NCI-H2081 treated with DMSO at 0.1 percent for 48 hours (cell line): ENCODE measurements at regions not wholly inside any gene's neighbourhood (a gene's known extent, or its start where the extent isn't known, plus 50 kb on each side); places are given as distances from the start of the nearest gene placed in this dataset.

Experiments used
- DNase-seq: peaks from one replicate; lab custom pipeline; 2025; lab: John Stamatoyannopoulos, UW

- DNase-seq, result no peak
These were observed 424.0 kb downstream of the CDH2 start for GRCh38 chr18:27752944-27753343.

- no peak for DNase-seq
These were observed 426.0 kb downstream of the CDH2 start for GRCh38 chr18:27750923-27751322.

GRCh38 chr18:27750014-27750413 is 426.9 kb downstream of the CDH2 start:
- no peak for DNase-seq

- DNase-seq, result no peak
These were observed 427.7 kb downstream of the CDH2 start for GRCh38 chr18:27749194-27749593.

GRCh38 chr18:27746241-27746640 is 430.7 kb downstream of the CDH2 start:
- DNase-seq, result no peak

GRCh38 chr18:27735117-27735516 is 441.8 kb downstream of the CDH2 start:
- no peak for DNase-seq

- no peak for DNase-seq
These were observed 445.7 kb downstream of the CDH2 start for GRCh38 chr18:27731211-27731610.

GRCh38 chr18:27728659-27729058 is 448.3 kb downstream of the CDH2 start:
- no peak for DNase-seq

GRCh38 chr18:27724362-27724761 is 452.6 kb downstream of the CDH2 start:
- DNase-seq, result no peak

- no peak for DNase-seq
These were observed 453.8 kb downstream of the CDH2 start for GRCh38 chr18:27723168-27723567.

GRCh38 chr18:27719680-27720079 is 457.2 kb downstream of the CDH2 start:
- no peak for DNase-seq

GRCh38 chr18:27717816-27718215 is 459.1 kb downstream of the CDH2 start:
- no peak for DNase-seq

GRCh38 chr18:27717250-27717649 is 459.7 kb downstream of the CDH2 start:
- DNase-seq, result no peak

- no peak for DNase-seq
These were observed 461.2 kb downstream of the CDH2 start for GRCh38 chr18:27715751-27716150.

GRCh38 chr18:27713738-27714095 is 463.2 kb downstream of the CDH2 start:
- DNase-seq, result no peak

GRCh38 chr18:27713037-27713737 is 463.7 kb downstream of the CDH2 start:
- no peak for DNase-seq

GRCh38 chr18:27712066-27712465 is 464.9 kb downstream of the CDH2 start:
- DNase-seq, result no peak

GRCh38 chr18:27711382-27711781 is 465.5 kb downstream of the CDH2 start:
- no peak for DNase-seq

- DNase-seq, result no peak
These were observed 467.6 kb downstream of the CDH2 start for GRCh38 chr18:27709344-27709743.

- no peak for DNase-seq
These were observed 469.7 kb downstream of the CDH2 start for GRCh38 chr18:27707201-27707600.

- DNase-seq, result no peak
These were observed 472.1 kb downstream of the CDH2 start for GRCh38 chr18:27704736-27705361.

GRCh38 chr18:27699137-27699536 is 477.8 kb downstream of the CDH2 start:
- no peak for DNase-seq

- DNase-seq, result no peak
These were observed 480.8 kb downstream of the CDH2 start for GRCh38 chr18:27696148-27696547.

GRCh38 chr18:27695503-27695902 is 481.4 kb downstream of the CDH2 start:
- DNase-seq, result no peak
